Activated naive CD8-positive, alpha-beta T cell treated with anti-CD3 and anti-CD28 coated beads, Interleukin-2, amount 10 ng/mL, durations not matched to agents 7 days and 5 days (primary cell): ENCODE measurements at regions not wholly inside any gene's neighbourhood (a gene's known extent, or its start where the extent isn't known, plus 50 kb on each side); places are given as distances from the start of the nearest gene placed in this dataset.
"Not testable (repeated sequence)": the region's sequence is repeated elsewhere in the genome, so short reads cannot be mapped to it uniquely, and the experiment has no call there.

Source experiments
- ATAC-seq: fragments of 150-1000 bp; cut with Tn5 transposase; one replicate; pipeline ENCODE4 v1.10.0; 2021; ENCODE audit warnings: low read depth, moderate library complexity
- POLR2A ChIA-PET: fragments of 350-600 bp; sonication (Branson Sonifier 250); formaldehyde crosslinking; loops from one replicate; lab custom pipeline; 2021; ENCODE audit warnings: antibody characterized with exemption; lab: Charles Lee
- DNase-seq: peaks from one replicate; pipeline ENCODE4 v3.0.0; 2021
- H3K27ac Mint-ChIP-seq: one replicate; pipeline ENCODE4 v1.8.0; 2022; ENCODE audit warnings: mild to moderate bottlenecking, mixed read lengths
- H3K27me3 Mint-ChIP-seq: one replicate; pipeline ENCODE4 v1.8.0; 2022; ENCODE audit warnings: mild to moderate bottlenecking, moderate library complexity, mixed read lengths
- H3K36me3 Mint-ChIP-seq: one replicate; pipeline ENCODE4 v1.8.0; 2021; ENCODE audit warnings: mild to moderate bottlenecking, mixed read lengths
- H3K4me1 Mint-ChIP-seq: one replicate; pipeline ENCODE4 v1.8.0; 2021; ENCODE audit warnings: mixed read lengths
- H3K4me3 Mint-ChIP-seq: one replicate; pipeline ENCODE4 v1.8.0; 2022; ENCODE audit warnings: mild to moderate bottlenecking, moderate library complexity, mixed read lengths
- H3K9me3 Mint-ChIP-seq: one replicate; pipeline ENCODE4 v1.8.0; 2021; ENCODE audit warnings: mixed read lengths

- no peaks in the 10 kb centered on the region for H3K4me1 Mint-ChIP-seq
- no peaks in the 10 kb centered on the region for H3K9me3 Mint-ChIP-seq
- DNase-seq: no peak
- ATAC-seq: no peak
- no peak overlapping the region for H3K4me3 Mint-ChIP-seq
- H3K36me3 Mint-ChIP-seq: no peaks in the 10 kb centered on the region
- POLR2A ChIA-PET: no interaction called here
- no peaks in the 10 kb centered on the region for H3K27me3 Mint-ChIP-seq
- no peak overlapping the region for H3K27ac Mint-ChIP-seq
Observed at GRCh38 chr5:119948162-119948561, 318.8 kb downstream of the FAM170A start.

DNA sequence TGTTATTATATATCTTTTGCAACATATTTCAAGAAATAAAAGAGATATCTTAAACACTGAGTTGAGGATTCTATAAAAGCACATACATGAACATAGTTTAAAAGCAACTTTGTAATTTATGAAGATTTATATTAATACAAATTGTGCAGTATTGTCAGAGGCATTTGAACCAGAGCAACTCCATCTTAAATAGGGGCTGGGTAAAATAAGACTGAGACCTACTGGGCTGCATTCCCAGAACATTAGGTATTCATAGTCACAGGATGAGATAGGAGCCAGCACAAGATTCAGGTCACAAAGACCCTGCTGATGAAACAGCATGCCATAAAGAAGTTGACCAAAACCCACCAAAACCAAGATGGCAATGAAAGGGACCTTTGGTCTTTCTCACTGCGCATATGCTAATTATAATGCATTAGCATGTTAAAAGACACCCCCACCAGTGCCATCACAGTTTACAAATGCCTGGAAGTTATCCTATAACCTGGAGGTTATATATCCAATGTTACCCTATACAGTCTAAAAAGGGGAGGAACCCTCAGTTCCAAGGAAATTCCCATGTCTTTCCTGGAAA is 320.2 kb downstream of the FAM170A start:
- Mint-ChIP-seq H3K9me3 (no peaks in the 10 kb centered on the region), H3K4me3 (no peak overlapping the region), H3K36me3 (no peaks in the 10 kb centered on the region), H3K27me3 (no peaks in the 10 kb centered on the region), H3K4me1 (no peaks in the 10 kb centered on the region), H3K27ac (no peak overlapping the region)
- POLR2A ChIA-PET: no interaction called here
- ATAC-seq: no peak
- DNase-seq: no peak

DNA sequence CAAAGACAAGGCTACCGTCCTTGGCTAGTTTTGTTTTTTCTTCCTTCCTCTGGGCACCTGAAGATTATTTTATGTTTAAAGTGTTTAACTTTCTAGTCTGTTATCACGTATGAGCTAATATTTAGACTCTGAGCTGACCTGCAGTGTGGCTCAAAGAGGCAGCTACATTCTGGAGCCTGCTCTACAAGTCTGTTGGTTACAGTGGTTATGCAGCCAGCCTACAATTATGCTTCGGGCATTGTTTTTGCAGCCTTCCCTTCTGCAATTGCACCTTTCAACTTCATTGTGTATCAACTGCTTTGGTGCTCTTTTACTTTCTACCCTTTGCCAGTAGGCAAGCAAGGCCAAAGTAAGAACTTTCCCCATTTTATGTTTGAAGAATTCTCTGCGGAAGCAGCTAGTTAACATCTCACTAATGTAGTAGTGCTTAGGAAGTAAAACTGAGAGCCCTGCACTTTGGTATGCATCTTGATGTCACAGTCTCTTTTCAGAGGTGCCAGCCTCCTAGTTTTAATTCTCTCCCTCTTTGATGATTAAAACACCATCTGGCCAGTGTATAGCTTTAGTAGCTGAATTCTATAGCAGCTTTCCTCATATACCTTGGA is 322.1 kb downstream of the FAM170A start:
- H3K4me3 Mint-ChIP-seq: no peak overlapping the region
- H3K9me3 Mint-ChIP-seq: peaks cover 3% of the 10 kb centered on the region
- no peak overlapping the region for H3K27ac Mint-ChIP-seq
- H3K27me3 Mint-ChIP-seq: no peaks in the 10 kb centered on the region
- no peak for ATAC-seq
- POLR2A ChIA-PET: no interaction called here
- H3K36me3 Mint-ChIP-seq: no peaks in the 10 kb centered on the region
- H3K4me1 Mint-ChIP-seq: no peaks in the 10 kb centered on the region
- no peak for DNase-seq

GRCh38 chr5:119953474-119953873 is 324.1 kb downstream of the FAM170A start:
- H3K36me3 Mint-ChIP-seq: no peaks in the 10 kb centered on the region
- POLR2A ChIA-PET: no interaction called here
- DNase-seq (no peak), ATAC-seq (no peak)
- H3K27ac Mint-ChIP-seq: no peak overlapping the region
- no peaks in the 10 kb centered on the region for H3K27me3 Mint-ChIP-seq
- peaks cover 3% of the 10 kb centered on the region for H3K9me3 Mint-ChIP-seq
- H3K4me1 Mint-ChIP-seq: no peaks in the 10 kb centered on the region
- no peak overlapping the region for H3K4me3 Mint-ChIP-seq

GRCh38 chr5:119954106-119954505 is 324.7 kb downstream of the FAM170A start:
- POLR2A ChIA-PET: no interaction called here
- Mint-ChIP-seq H3K4me3 (no peak overlapping the region), H3K27me3 (no peaks in the 10 kb centered on the region), H3K36me3 (no peaks in the 10 kb centered on the region), H3K9me3 (peaks cover 5% of the 10 kb centered on the region), H3K27ac (no peak overlapping the region), H3K4me1 (no peaks in the 10 kb centered on the region)
- no peak for ATAC-seq
- DNase-seq: no peak

DNA sequence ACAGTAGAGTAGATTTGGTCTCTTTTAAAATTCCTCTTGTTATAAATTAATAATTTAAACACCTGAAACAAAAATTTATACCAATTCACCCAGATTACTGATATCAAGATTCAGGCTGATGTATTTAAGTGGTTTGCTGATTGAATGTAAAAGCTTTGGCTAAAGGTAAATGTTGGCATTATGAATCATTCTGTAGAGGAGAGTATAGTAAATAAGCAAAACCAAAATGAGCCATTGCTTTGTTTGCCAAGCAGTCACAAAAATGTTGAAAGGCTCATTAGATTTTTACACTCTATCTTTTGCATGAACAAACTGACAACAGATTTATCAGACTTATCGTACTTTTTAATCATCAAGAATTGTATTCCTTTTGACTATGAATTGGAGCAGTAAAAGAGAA is 332.6 kb downstream of the FAM170A start:
- Mint-ChIP-seq H3K4me3 (no peak overlapping the region), H3K27ac (no peak overlapping the region)
- POLR2A ChIA-PET: no interaction called here

GRCh38 chr5:119966028-119966427 is 336.7 kb downstream of the FAM170A start:
- Mint-ChIP-seq H3K9me3 (peaks cover 4% of the 10 kb centered on the region), H3K4me3 (no peak overlapping the region), H3K36me3 (no peaks in the 10 kb centered on the region), H3K27ac (no peak overlapping the region), H3K27me3 (no peaks in the 10 kb centered on the region), H3K4me1 (no peaks in the 10 kb centered on the region)
- POLR2A ChIA-PET: no interaction called here
- no peak for DNase-seq
- no peak for ATAC-seq

More for the DNA sequence above, 332.6 kb downstream of the FAM170A start:
- H3K27me3 Mint-ChIP-seq: no peaks in the 10 kb centered on the region
- no peak for ATAC-seq
- no peaks in the 10 kb centered on the region for H3K4me1 Mint-ChIP-seq
- no peak for DNase-seq
- peaks cover 6% of the 10 kb centered on the region for H3K9me3 Mint-ChIP-seq
- no peaks in the 10 kb centered on the region for H3K36me3 Mint-ChIP-seq

- DNase-seq (no peak), ATAC-seq (no peak)
- no peak overlapping the region for H3K4me3 Mint-ChIP-seq
- no peaks in the 10 kb centered on the region for H3K27me3 Mint-ChIP-seq
- peaks cover 6% of the 10 kb centered on the region for H3K9me3 Mint-ChIP-seq
- no peaks in the 10 kb centered on the region for H3K4me1 Mint-ChIP-seq
- POLR2A ChIA-PET: no interaction called here
- H3K36me3 Mint-ChIP-seq: no peaks in the 10 kb centered on the region
- no peak overlapping the region for H3K27ac Mint-ChIP-seq
Observed at GRCh38 chr5:119968690-119969089, 339.3 kb downstream of the FAM170A start.

- DNase-seq, H3K4me1 Mint-ChIP-seq, H3K36me3 Mint-ChIP-seq, H3K4me3 Mint-ChIP-seq, H3K27ac Mint-ChIP-seq, POLR2A ChIA-PET, ATAC-seq, H3K27me3 Mint-ChIP-seq: not testable (repeated sequence)
- peaks cover 17% of the 10 kb centered on the region for H3K9me3 Mint-ChIP-seq
Observed at GRCh38 chr5:119987077-119987476, 357.7 kb downstream of the FAM170A start.

DNA sequence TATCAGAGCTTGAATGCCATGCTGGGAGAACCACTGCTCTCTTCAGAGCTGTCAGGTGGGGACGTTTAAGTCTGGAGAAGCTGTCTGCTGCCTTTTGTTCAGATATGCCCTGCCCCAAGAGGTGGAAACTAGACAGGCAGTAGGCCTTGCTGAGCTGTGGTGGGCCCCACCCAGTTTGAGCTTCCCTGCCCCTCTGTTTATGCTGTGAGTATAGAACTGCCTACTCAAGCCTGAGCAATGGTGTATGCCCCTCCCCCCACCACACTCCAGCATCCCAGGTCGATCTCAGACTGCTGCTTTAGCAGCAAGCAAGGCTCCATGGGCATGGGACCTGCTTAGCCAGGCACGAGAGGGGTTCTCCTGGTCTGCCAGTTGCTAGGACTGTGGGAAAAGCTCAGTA is 362.3 kb downstream of the FAM170A start:
- H3K4me1 Mint-ChIP-seq: no peaks in the 10 kb centered on the region
- H3K27me3 Mint-ChIP-seq: no peaks in the 10 kb centered on the region
- no peak overlapping the region for H3K4me3 Mint-ChIP-seq
- H3K9me3 Mint-ChIP-seq: peaks cover 14% of the 10 kb centered on the region
- no peak overlapping the region for H3K27ac Mint-ChIP-seq
- POLR2A ChIA-PET: no interaction called here
- no peaks in the 10 kb centered on the region for H3K36me3 Mint-ChIP-seq
- ATAC-seq: no peak
- no peak for DNase-seq

- Mint-ChIP-seq H3K36me3 (no peaks in the 10 kb centered on the region), H3K27ac (no peak overlapping the region), H3K4me1 (no peaks in the 10 kb centered on the region), H3K4me3 (no peak overlapping the region), H3K27me3 (no peaks in the 10 kb centered on the region), H3K9me3 (no peaks in the 10 kb centered on the region)
- ATAC-seq (no peak), DNase-seq (no peak)
- POLR2A ChIA-PET: no interaction called here
Observed at GRCh38 chr5:119996128-119996527, 366.8 kb downstream of the FAM170A start.

DNA sequence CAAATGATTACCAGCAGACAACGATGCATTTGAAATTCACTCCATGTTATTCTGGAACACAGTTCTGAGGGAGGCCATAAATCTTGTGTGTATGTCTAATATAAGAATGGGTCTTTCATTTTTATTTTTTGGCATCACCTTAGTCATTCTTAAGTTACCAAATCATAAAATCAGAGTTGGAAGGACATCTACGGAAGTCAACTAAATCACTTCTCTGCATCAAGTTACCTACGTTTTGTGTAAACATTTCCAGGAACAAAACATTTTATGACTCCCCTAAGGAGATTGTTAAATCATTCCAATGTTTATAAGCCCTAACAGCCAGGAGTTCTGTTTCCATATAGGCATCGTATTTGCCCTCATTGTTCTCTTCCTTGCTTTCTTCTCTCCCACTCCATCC is 378.2 kb downstream of the FAM170A start:
- Mint-ChIP-seq H3K4me3 (no peak overlapping the region), H3K36me3 (no peaks in the 10 kb centered on the region), H3K27ac (no peak overlapping the region), H3K4me1 (no peaks in the 10 kb centered on the region), H3K27me3 (no peaks in the 10 kb centered on the region), H3K9me3 (no peaks in the 10 kb centered on the region)
- DNase-seq (no peak), ATAC-seq (no peak)
- POLR2A ChIA-PET: no interaction called here

DNA sequence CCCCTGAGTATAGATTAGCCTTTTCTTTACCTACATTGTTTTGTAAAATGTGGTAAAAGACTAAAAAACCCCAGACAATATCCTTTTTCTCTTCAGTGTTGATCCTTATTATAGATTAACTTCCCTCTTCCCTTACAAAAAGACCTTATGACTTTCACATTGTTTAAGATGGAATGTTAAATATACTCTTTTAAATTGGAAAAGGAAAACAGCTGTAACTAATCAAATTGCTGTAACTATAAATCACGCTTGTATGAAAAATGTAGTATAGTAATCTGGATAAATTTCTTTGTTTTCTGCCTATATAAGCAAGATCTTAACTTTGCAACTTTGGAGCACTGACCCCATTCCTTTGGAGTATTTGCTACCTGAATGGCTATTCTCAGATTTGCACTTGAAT is 383.1 kb downstream of the FAM170A start:
- no peaks in the 10 kb centered on the region for H3K4me1 Mint-ChIP-seq
- POLR2A ChIA-PET: no interaction called here
- no peak overlapping the region for H3K4me3 Mint-ChIP-seq
- H3K36me3 Mint-ChIP-seq: no peaks in the 10 kb centered on the region
- H3K27ac Mint-ChIP-seq: no peak overlapping the region
- ATAC-seq: no peak
- no peak for DNase-seq
- H3K27me3 Mint-ChIP-seq: no peaks in the 10 kb centered on the region
- peaks cover 2% of the 10 kb centered on the region for H3K9me3 Mint-ChIP-seq

GRCh38 chr5:120014535-120014934 is 385.2 kb downstream of the FAM170A start:
- POLR2A ChIA-PET: no interaction called here
- Mint-ChIP-seq H3K36me3 (no peaks in the 10 kb centered on the region), H3K27ac (no peak overlapping the region), H3K27me3 (no peaks in the 10 kb centered on the region), H3K9me3 (peaks cover 2% of the 10 kb centered on the region), H3K4me3 (no peak overlapping the region), H3K4me1 (no peaks in the 10 kb centered on the region)
- ATAC-seq (no peak), DNase-seq (no peak)
